Spinal cord (tissue), 9 donors: ENCODE measurements at regions not wholly inside any gene's neighbourhood (a gene's known extent, or its start where the extent isn't known, plus 50 kb on each side); places are given as distances from the start of the nearest gene placed in this dataset.

Source experiments
- DNase-seq, 6 donors: peaks; one replicate each; pipeline versions ENCODE4 v3.0.0 to v3.0.0-alpha.2; 2013 to 2015; ENCODE audit warnings: low spot score in 6 of 6, low read depth in 4 of 6
- H3K27ac ChIP-seq: one replicate; pipeline ENCODE4 v1.5.1; 2013; ENCODE audit warnings: low read depth, low read length, control low read depth
- H3K27me3 ChIP-seq: one replicate; pipeline ENCODE4 v1.6.1; 2013; ENCODE audit warnings: low read length; ENCODE audit not compliant: control insufficient read depth, insufficient read depth
- H3K36me3 ChIP-seq: one replicate; pipeline ENCODE4 v1.6.1; 2013; ENCODE audit warnings: low read length; ENCODE audit not compliant: control insufficient read depth, insufficient read depth
- H3K4me1 ChIP-seq: one replicate; pipeline ENCODE4 v1.6.1; 2013; ENCODE audit warnings: low read length; ENCODE audit not compliant: control insufficient read depth, insufficient read depth
- H3K4me3 ChIP-seq: one replicate; pipeline ENCODE4 v1.5.1; 2013; ENCODE audit warnings: low read depth, low read length, control low read depth
- H3K9me3 ChIP-seq: one replicate; pipeline ENCODE4 v1.6.1; 2013; ENCODE audit warnings: low read length; ENCODE audit not compliant: control insufficient read depth, insufficient read depth
- WGBS: methylation state at CpG from one replicate; pipeline ENCODE4 v1.1.5; 2013; ENCODE audit warnings: missing lambda C conversion rate; ENCODE audit not compliant: insufficient coverage; 5-methylcytosine and 5-hydroxymethylcytosine counted together
- donor health status: healthy.

- peak in 1 of 6 donors; percentile 58 for DNase-seq
- no peak overlapping the region for H3K27ac ChIP-seq
- no peak overlapping the region for H3K4me3 ChIP-seq
- WGBS, result 63% methylated on average over 15 of the region's 18 CpGs
- no peaks in the 10 kb centered on the region for H3K36me3 ChIP-seq
- H3K27me3 ChIP-seq, result peaks cover 16% of the 10 kb centered on the region
- H3K4me1 ChIP-seq, result peaks cover 28% of the 10 kb centered on the region
- no peaks in the 10 kb centered on the region for H3K9me3 ChIP-seq
Observed at GRCh38 chrX:39895218-39896110, 202.3 kb downstream of the BCOR start.

GRCh38 chrX:39896951-39897740 is 200.6 kb downstream of the BCOR start:
- Histone ChIP-seq H3K4me3 (no peak overlapping the region), H3K27ac (no peak overlapping the region), H3K4me1 (peaks cover 34% of the 10 kb centered on the region), H3K27me3 (peaks cover 27% of the 10 kb centered on the region), H3K9me3 (no peaks in the 10 kb centered on the region), H3K36me3 (no peaks in the 10 kb centered on the region)
- WGBS, result 39% methylated on average over 19 of the region's 20 CpGs
- DNase-seq, result peak in 1 of 6 donors; percentile 24

DNA sequence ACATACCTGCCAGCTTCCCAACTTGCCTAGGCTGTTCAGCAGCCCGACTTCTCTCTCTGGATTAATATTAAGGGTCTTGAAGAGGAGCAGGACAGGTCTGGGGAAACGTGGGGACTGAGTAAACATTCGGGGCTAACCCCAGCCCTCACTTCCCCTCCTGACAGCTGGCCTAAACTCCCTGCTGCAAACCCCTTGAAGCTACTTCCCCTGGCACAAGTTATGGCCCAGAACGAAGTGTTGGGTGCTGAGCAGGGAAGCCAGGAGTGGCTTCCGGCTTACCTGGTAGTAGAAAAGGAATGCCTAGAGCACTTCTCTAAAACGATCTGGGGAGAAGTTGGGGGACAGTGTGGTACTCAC is 200.0 kb downstream of the BCOR start:
- no peaks in the 10 kb centered on the region for H3K9me3 ChIP-seq
- H3K27me3 ChIP-seq, result peaks cover 31% of the 10 kb centered on the region
- H3K36me3 ChIP-seq, result no peaks in the 10 kb centered on the region
- no peak overlapping the region for H3K27ac ChIP-seq
- peaks cover 34% of the 10 kb centered on the region for H3K4me1 ChIP-seq
- no peak overlapping the region for H3K4me3 ChIP-seq
- WGBS, result 82% methylated on average over 3 of the region's 6 CpGs
- no peak for DNase-seq

- WGBS, result 100% methylated on average over 1 of the region's 2 CpGs
- no peak overlapping the region for H3K27ac ChIP-seq
- H3K36me3 ChIP-seq, result no peaks in the 10 kb centered on the region
- no peak overlapping the region for H3K4me3 ChIP-seq
- no peak for DNase-seq
- no peaks in the 10 kb centered on the region for H3K9me3 ChIP-seq
- peaks cover 34% of the 10 kb centered on the region for H3K4me1 ChIP-seq
- peaks cover 34% of the 10 kb centered on the region for H3K27me3 ChIP-seq
Observed at GRCh38 chrX:39898147-39898546, 199.6 kb downstream of the BCOR start.

DNA sequence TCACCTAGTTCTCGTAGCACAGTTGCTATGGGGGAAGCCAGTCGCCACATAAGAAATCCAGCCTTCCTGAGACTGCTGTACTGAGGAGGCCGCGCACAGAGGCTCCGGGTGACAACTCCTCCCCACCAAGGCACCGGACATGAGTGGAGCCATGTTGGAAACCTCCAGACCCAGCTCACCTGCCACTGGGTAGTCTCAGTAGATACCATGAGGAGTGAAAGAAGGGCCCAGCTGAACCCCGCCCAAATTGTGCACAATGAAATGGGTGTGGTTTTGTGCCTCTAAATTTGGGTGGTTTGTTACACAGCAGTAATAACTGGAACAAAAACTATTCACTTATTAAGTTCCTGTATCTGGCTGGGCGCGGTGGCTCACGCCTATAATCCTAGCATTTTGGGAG is 198.7 kb downstream of the BCOR start:
- peaks cover 31% of the 10 kb centered on the region for H3K27me3 ChIP-seq
- no peaks in the 10 kb centered on the region for H3K9me3 ChIP-seq
- no peaks in the 10 kb centered on the region for H3K36me3 ChIP-seq
- no peak for DNase-seq
- H3K27ac ChIP-seq, result no peak overlapping the region
- 85% methylated on average over 7 of the region's 10 CpGs for WGBS
- no peak overlapping the region for H3K4me3 ChIP-seq
- H3K4me1 ChIP-seq, result peaks cover 34% of the 10 kb centered on the region

GRCh38 chrX:39899856-39900776 is 197.6 kb downstream of the BCOR start:
- Histone ChIP-seq H3K36me3 (no peaks in the 10 kb centered on the region), H3K4me3 (no peak overlapping the region), H3K4me1 (peaks cover 37% of the 10 kb centered on the region), H3K9me3 (no peaks in the 10 kb centered on the region), H3K27ac (no peak overlapping the region), H3K27me3 (peaks cover 32% of the 10 kb centered on the region)
- WGBS, result 62% methylated on average over 16 of the region's 23 CpGs
- DNase-seq, result peak in 2 of 6 donors; percentile 48 to 85

GRCh38 chrX:39900777-39901170 is 197.0 kb downstream of the BCOR start:
- H3K4me3 ChIP-seq, result no peak overlapping the region
- 26% methylated on average over 11 of the region's 11 CpGs for WGBS
- H3K27me3 ChIP-seq, result peaks cover 35% of the 10 kb centered on the region
- peak in 2 of 6 donors; percentile 49 to 79 for DNase-seq
- H3K4me1 ChIP-seq, result peaks cover 36% of the 10 kb centered on the region
- no peaks in the 10 kb centered on the region for H3K36me3 ChIP-seq
- no peak overlapping the region for H3K27ac ChIP-seq
- no peaks in the 10 kb centered on the region for H3K9me3 ChIP-seq

- 75% methylated on average over 3 of the region's 3 CpGs for WGBS
- H3K27me3 ChIP-seq, result peaks cover 41% of the 10 kb centered on the region
- H3K4me3 ChIP-seq, result no peak overlapping the region
- no peak for DNase-seq
- no peak overlapping the region for H3K27ac ChIP-seq
- no peaks in the 10 kb centered on the region for H3K9me3 ChIP-seq
- H3K4me1 ChIP-seq, result peaks cover 30% of the 10 kb centered on the region
- no peaks in the 10 kb centered on the region for H3K36me3 ChIP-seq
Observed at GRCh38 chrX:39903343-39903742, 194.4 kb downstream of the BCOR start.

DNA sequence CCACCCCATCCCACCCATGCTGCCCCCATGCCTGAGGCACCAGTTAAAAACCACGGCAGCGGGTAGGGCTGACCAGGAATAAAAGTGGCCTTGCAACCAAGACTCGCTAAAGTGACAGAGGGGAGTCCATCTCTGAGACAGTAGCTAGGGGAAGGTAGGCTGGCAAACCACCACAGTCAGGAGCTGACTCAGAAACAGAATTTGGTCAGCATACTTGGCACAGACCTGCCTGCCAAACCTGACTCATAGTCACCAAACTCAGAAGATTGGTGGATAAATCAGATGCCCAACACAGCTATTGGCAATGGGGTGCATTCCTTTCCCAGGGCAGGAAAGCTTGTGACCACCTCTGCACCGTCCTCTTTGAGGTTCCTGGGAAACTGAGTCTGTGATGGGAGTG is 193.8 kb downstream of the BCOR start:
- peaks cover 34% of the 10 kb centered on the region for H3K4me1 ChIP-seq
- no peak overlapping the region for H3K4me3 ChIP-seq
- peaks cover 41% of the 10 kb centered on the region for H3K27me3 ChIP-seq
- no peak overlapping the region for H3K27ac ChIP-seq
- WGBS, result 96% methylated on average over 3 of the region's 4 CpGs
- no peaks in the 10 kb centered on the region for H3K36me3 ChIP-seq
- H3K9me3 ChIP-seq, result no peaks in the 10 kb centered on the region
- no peak for DNase-seq
